Mononuclear cell (primary cell): ENCODE measurements at regions not wholly inside any gene's neighbourhood (a gene's known extent, or its start where the extent isn't known, plus 50 kb on each side); places are given as distances from the start of the nearest gene placed in this dataset.
"Not testable (repeated sequence)": the region's sequence is repeated elsewhere in the genome, so short reads cannot be mapped to it uniquely, and the experiment has no call there.

Source experiments
- H3K27me3 ChIP-seq: 2 replicates; pipeline ENCODE4 v1.6.0; 2011; ENCODE audit warnings: low read length, control low read depth; ENCODE audit not compliant: insufficient read depth
- H3K4me1 ChIP-seq: 2 replicates; pipeline ENCODE4 v1.5.1; 2011; ENCODE audit warnings: mild to moderate bottlenecking, low read length, control low read depth; ENCODE audit not compliant: insufficient read depth
- H3K4me3 ChIP-seq: 2 replicates; pipeline ENCODE4 v1.5.1; 2011; ENCODE audit warnings: mild to moderate bottlenecking, low read length, moderate library complexity
- H3K9me3 ChIP-seq: 2 replicates; pipeline ENCODE4 v1.5.1; 2011; ENCODE audit warnings: low read depth, mild to moderate bottlenecking, control low read depth, low read length

- no peaks in the 10 kb centered on the region for H3K4me1 ChIP-seq
- no peaks in the 10 kb centered on the region for H3K27me3 ChIP-seq
- no peak overlapping the region for H3K4me3 ChIP-seq
- no peaks in the 10 kb centered on the region for H3K9me3 ChIP-seq
Measured at GRCh38 chr21:35448876-35449599, 399.9 kb upstream of the RUNX1 start.

DNA sequence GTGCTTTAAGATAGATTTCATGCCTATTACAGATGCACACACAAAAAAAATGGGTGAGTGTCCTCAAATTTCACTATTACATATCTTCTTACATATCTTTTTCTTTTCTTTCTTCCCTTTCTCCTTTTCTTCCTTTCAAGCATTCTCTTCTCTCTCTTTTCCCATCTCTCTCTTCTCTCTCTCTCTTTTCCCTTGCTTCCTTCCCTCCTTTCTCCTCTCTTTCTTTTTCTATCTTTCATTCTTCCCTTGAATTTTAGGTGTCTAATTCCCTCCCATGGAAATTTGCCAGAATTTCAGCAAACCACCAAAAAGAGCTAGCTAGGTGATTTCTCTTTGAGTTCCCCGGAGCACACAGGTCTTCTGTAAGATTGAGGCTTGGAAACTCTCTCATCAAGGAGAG lies 395.3 kb upstream of the RUNX1 start:
- H3K4me1 ChIP-seq: no peaks in the 10 kb centered on the region
- no peaks in the 10 kb centered on the region for H3K27me3 ChIP-seq
- no peaks in the 10 kb centered on the region for H3K9me3 ChIP-seq
- no peak overlapping the region for H3K4me3 ChIP-seq

DNA sequence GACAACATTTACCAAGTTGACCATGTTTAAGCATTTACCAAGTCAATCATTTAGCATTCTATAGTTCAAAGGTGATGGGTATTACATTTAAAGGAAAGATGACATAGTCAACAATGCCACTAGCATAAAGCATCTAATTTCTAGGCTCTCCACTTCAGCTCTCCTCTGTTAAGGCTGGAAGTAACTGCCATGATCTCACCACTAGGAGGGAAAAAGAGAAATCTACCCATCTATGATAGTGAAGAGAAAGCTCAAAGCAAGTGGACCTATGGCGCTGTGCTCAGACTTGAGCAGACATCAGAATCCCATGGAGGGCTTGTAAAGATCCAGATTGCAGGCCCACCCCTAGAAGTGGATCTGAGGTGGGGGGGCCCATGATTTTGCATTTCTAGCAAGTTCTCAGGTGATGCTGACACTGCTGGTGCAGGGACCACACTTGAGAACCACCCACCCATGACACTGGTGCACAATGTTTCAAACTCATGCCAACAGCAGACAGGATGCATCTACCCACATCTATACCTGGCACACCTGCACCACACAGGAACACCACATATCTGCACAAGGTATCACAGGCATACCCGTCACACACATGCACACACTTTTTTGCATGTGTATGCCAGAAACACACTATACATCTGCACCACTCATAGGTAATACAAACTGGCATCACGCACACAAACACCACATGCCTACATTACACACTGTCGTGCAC lies 392.9 kb upstream of the RUNX1 start:
- Histone ChIP-seq H3K9me3 (no peaks in the 10 kb centered on the region), H3K27me3 (no peaks in the 10 kb centered on the region), H3K4me3 (no peak overlapping the region)

GRCh38 chr21:35438643-35439404 lies 389.7 kb upstream of the RUNX1 start:
- Histone ChIP-seq H3K9me3 (no peaks in the 10 kb centered on the region), H3K27me3 (no peaks in the 10 kb centered on the region), H3K4me3 (no peak overlapping the region), H3K4me1 (peaks cover 10% of the 10 kb centered on the region)

More for the DNA sequence above, 392.9 kb upstream of the RUNX1 start:
- H3K4me1 ChIP-seq: peaks cover 10% of the 10 kb centered on the region

GRCh38 chr21:35437941-35438340 lies 388.8 kb upstream of the RUNX1 start:
- no peaks in the 10 kb centered on the region for H3K27me3 ChIP-seq
- H3K4me1 ChIP-seq: peaks cover 10% of the 10 kb centered on the region
- H3K4me3 ChIP-seq: no peak overlapping the region

GRCh38 chr21:35436899-35437298 lies 387.8 kb upstream of the RUNX1 start:
- H3K9me3 ChIP-seq: peaks cover 12% of the 10 kb centered on the region
- H3K4me3 ChIP-seq: no peak overlapping the region
- H3K4me1 ChIP-seq: peaks cover 10% of the 10 kb centered on the region
- H3K27me3 ChIP-seq: no peaks in the 10 kb centered on the region

More at GRCh38 chr21:35437941-35438340, 388.8 kb upstream of the RUNX1 start:
- peaks cover 4% of the 10 kb centered on the region for H3K9me3 ChIP-seq

GRCh38 chr21:35432601-35433000 lies 383.5 kb upstream of the RUNX1 start:
- not testable (repeated sequence) for H3K4me3 ChIP-seq
- peaks cover 13% of the 10 kb centered on the region for H3K9me3 ChIP-seq

GRCh38 chr21:35430260-35430659 lies 381.2 kb upstream of the RUNX1 start:
- Histone ChIP-seq H3K27me3 (peaks cover 7% of the 10 kb centered on the region), H3K4me3 (no peak overlapping the region), H3K9me3 (peaks cover 13% of the 10 kb centered on the region), H3K4me1 (peaks cover 18% of the 10 kb centered on the region)

More at GRCh38 chr21:35432601-35433000, 383.5 kb upstream of the RUNX1 start:
- peaks cover 14% of the 10 kb centered on the region for H3K4me1 ChIP-seq
- H3K27me3 ChIP-seq: not testable (repeated sequence)

- peaks cover 7% of the 10 kb centered on the region for H3K27me3 ChIP-seq
- H3K9me3 ChIP-seq: peaks cover 13% of the 10 kb centered on the region
- no peak overlapping the region for H3K4me3 ChIP-seq
- H3K4me1 ChIP-seq: peaks cover 18% of the 10 kb centered on the region
Measured at GRCh38 chr21:35428937-35429336, 379.8 kb upstream of the RUNX1 start.

DNA sequence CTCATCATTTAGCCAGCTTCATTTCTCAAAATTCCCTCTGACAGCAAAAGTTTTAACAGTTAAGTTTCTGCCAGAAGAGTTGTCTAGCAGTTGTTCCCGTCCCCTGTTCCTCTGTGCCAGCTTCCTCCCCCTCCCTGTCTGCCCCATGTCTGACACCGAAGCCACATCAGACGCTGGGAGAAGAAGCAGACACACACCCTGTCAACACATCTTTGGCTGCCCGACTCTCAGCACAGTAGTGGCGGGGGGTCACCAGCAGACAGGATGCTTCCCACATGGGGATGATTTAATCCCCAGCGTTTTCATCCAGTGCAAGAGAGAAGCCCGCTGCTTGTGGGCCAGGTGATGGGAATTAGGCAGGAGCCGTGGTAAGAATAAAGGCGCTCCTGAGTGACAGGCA lies 379.4 kb upstream of the RUNX1 start:
- H3K4me1 ChIP-seq: peaks cover 18% of the 10 kb centered on the region
- H3K27me3 ChIP-seq: peaks cover 7% of the 10 kb centered on the region
- H3K9me3 ChIP-seq: peaks cover 10% of the 10 kb centered on the region
- H3K4me3 ChIP-seq: no peak overlapping the region

DNA sequence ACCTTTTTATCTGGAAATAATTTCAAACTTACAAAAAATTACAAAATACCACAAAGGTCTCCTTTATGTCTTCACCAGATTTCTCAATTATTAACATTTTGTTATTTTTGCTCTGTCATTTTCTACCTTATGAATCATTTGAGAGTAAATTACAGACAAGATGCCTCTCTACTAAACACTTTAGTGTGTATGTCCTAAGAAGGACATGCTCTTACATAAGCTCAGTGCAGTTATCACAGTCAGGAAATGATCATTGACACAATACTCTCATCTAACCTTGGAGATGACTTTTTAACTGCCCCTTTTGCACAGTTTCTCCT lies 378.9 kb upstream of the RUNX1 start:
- Histone ChIP-seq H3K27me3 (peaks cover 7% of the 10 kb centered on the region), H3K4me3 (no peak overlapping the region), H3K4me1 (peaks cover 18% of the 10 kb centered on the region), H3K9me3 (peaks cover 10% of the 10 kb centered on the region)

DNA sequence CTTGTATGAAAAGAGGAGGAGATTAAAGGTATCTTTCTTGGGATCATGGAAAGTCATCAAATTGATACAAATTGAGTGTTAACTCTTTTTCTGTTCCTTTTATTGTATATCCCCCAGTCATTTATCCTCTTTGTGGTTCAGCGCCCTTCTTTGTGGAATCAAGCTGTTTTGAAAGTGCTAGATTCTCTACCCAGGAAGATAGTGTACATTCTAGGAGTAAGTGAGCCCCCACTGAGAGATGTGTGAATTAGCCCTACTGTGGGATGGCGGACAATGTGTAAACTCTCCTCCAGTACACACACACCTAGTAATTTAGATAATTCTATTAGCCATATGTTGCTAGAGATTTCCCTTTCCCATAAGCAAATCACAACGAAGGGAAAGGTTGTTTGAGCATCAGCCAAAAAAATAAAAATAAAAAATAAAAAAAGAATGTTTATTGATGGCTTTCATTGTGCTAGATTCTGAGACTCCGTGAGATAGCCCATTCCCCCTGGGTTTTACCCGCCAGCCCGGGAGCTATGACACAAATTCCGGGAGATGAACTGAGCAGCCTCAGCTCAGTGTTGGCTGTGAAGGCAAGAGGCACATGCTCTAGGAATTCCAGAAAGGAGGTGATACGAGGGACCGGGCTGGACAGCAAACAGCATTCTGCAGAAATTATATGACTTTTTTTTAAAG lies 378.4 kb upstream of the RUNX1 start:
- H3K9me3 ChIP-seq: peaks cover 7% of the 10 kb centered on the region
- peaks cover 18% of the 10 kb centered on the region for H3K4me1 ChIP-seq
- H3K27me3 ChIP-seq: peaks cover 7% of the 10 kb centered on the region
- H3K4me3 ChIP-seq: no peak overlapping the region

GRCh38 chr21:35426897-35427296 lies 377.8 kb upstream of the RUNX1 start:
- no peak overlapping the region for H3K4me3 ChIP-seq
- H3K27me3 ChIP-seq: peaks cover 7% of the 10 kb centered on the region
- peaks cover 18% of the 10 kb centered on the region for H3K4me1 ChIP-seq
- H3K9me3 ChIP-seq: peaks cover 4% of the 10 kb centered on the region

DNA sequence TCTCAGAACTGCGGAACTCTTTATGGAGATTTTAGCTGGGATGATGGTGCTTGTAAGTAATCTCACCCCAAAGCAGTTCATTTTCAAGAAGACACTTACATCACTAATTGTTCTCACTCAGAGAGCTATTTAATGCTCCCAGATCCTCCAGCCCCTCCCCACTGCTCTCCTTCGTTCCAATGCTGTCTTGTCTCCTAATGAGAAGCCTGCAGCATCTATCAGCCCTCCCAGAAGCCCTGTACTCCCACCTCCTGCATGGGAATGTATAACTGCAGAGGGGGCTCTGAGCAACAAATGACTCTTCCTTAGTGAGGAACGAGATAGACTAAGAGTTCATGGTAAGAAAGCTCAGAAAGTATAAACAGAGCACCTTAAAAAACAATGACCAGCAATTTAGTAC lies 377.4 kb upstream of the RUNX1 start:
- peaks cover 7% of the 10 kb centered on the region for H3K27me3 ChIP-seq
- no peak overlapping the region for H3K4me3 ChIP-seq
- H3K9me3 ChIP-seq: peaks cover 7% of the 10 kb centered on the region
- H3K4me1 ChIP-seq: peaks cover 18% of the 10 kb centered on the region

DNA sequence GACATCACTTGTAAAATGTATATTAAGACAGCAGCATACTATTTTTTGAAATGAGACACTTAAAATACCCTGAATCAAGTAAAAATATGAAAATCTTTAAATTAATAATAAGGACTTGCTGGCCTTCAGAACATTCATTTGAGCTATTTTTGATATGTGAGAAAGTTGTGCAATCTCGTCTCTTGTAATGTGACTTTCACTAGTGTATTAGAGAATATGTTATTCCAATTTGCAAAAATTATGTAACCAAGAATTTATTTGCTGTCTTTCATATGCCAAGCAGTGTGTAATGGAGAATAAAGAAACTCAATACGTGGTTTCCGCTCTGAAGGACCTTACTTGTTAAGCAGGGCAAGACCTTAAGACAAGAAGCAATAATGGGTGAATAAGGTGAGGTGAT lies 375.0 kb upstream of the RUNX1 start:
- Histone ChIP-seq H3K4me1 (peaks cover 18% of the 10 kb centered on the region), H3K4me3 (no peak overlapping the region), H3K9me3 (peaks cover 8% of the 10 kb centered on the region), H3K27me3 (peaks cover 7% of the 10 kb centered on the region)
